ENCODE measurements at regions not wholly inside any gene's neighbourhood (a gene's known extent, or its start where the extent isn't known, plus 50 kb on each side); places are given as distances from the start of the nearest gene placed in this dataset.

- no peak for DNase-seq (ENCODE audit: low read depth)
These were observed 221.4 kb upstream of the TRIB2 start for GRCh38 chr2:12495247-12495868.

- no peak for DNase-seq (ENCODE audit: low read depth)
These were observed 218.4 kb upstream of the TRIB2 start for GRCh38 chr2:12498286-12498685.

DNA sequence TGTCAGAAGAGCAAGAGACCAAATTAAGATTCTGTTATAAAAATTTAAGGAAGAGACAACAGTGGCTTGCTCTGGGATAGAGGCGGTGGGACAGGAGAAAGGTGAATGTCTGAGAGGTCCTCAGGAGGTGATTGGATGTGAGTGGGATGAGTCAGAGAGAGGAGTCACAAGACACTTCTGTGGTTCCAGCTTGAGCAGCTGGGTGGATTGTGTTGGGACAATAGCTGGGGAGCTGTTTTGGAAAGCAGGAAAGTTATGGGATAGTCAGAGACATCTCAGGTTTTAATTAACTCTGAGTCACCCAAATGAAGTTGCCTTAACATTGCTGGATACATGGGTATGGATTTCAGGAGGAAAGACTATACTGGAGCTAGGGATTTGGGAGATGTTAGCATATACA lies 218.0 kb upstream of the TRIB2 start:
- peak; percentile 78 for DNase-seq (ENCODE audit: low read depth)

- DNase-seq (ENCODE audit: low read depth): no peak
These were observed 215.8 kb upstream of the TRIB2 start for GRCh38 chr2:12500899-12501298.

DNA sequence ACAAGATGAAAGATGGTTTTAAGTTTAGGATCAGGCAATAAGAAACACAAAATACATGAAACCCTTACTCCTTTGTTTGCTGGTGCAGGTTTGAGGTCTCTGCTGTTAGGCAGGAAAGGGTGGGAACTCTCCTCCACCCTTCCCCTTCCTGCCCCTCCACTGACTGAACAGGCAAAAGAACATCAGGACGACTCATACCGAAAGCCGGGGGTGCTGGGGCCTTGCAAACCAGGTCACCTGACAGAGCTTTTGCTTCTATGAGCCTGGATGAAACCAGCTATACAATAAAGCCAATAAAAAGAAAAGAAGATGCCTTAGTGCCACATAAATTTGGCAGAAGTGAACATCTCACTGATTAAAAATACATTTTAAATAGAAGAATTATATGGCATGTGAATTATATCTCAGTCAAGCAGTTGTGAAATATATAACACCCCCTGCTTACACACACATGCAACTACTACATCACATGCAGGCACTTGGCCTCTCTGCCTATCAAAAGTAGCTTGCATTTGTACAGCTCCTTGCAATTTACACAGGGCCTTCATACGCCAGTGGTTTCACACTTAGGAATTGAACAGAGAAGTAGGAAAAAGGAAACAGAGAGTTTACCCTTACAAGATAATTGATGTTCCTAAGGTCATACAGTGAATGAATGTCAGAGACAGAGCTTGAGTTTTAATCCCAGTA lies 215.1 kb upstream of the TRIB2 start:
- peak; percentile 15 for DNase-seq (ENCODE audit: low read depth)

GRCh38 chr2:12502759-12503158 lies 214.0 kb upstream of the TRIB2 start:
- peak; percentile 56 for DNase-seq (ENCODE audit: low read depth)

DNA sequence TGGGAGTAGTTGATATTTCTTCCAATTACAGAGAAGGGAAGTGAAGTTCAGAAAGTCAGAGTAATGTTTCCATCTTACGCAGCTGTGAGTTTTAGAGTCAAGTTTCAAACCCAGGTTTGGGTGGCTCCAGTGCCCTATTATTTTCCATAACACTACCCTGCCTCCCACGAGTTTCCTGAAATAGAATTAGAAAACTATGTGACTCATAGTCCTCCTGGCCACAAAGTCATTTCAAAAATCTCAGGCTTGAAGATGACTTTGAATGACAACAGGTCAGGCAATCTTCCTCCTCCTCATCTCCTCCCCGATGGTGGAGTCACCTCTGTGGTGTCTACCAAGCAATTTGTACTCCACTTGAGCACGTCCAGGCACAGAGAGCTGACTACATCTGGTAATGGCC lies 212.3 kb upstream of the TRIB2 start:
- DNase-seq (ENCODE audit: low read depth): peak; percentile 78

GRCh38 chr2:12506846-12507245 lies 209.9 kb upstream of the TRIB2 start:
- peak; percentile 45 for DNase-seq (ENCODE audit: low read depth)

DNA sequence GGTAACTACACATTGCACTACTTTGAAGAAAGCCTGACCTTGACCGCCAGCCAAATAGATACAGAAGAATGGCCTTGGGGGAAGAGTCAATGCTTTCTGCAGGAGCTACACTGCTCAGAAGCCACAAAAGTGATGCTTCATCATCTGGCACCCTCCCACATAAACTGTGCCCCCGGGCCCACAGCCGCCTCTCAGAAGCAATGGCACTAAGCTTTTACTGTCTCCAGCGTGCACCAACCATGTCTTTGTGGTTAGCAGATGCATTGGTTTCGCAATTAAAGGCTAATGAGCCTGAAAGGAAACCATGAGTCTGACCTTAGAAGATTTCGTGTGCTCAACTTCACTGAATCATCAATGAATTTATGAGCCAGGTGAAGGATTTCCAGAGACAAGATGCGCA lies 209.4 kb upstream of the TRIB2 start:
- DNase-seq (ENCODE audit: low read depth): peak; percentile 98

DNA sequence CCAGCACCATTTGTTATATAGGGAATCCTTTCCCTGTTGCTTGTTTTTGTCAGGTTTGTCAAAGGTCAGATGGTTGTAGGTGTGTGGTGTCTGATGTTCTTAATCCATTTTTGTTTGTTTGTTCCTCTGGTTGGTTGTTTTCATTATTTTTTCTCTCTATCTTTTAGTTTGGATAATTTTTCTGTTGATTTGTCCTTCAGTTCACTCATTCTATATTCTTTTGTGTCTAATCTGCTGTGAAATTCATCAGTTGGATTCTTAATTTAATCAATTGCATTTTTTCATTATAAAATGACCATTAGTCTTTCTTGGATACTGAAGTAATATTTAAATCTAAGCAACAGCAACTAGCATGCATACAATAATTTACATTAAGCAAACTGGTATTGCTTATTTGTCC lies 206.7 kb upstream of the TRIB2 start:
- DNase-seq (ENCODE audit: low read depth): no peak

GRCh38 chr2:12513339-12513738 lies 203.4 kb upstream of the TRIB2 start:
- no peak for DNase-seq (ENCODE audit: low read depth)

GRCh38 chr2:12514168-12514567 lies 202.6 kb upstream of the TRIB2 start:
- DNase-seq (ENCODE audit: low read depth): no peak

- no peak for DNase-seq (ENCODE audit: low read depth)
These were observed 201.9 kb upstream of the TRIB2 start for GRCh38 chr2:12514631-12515437.

DNA sequence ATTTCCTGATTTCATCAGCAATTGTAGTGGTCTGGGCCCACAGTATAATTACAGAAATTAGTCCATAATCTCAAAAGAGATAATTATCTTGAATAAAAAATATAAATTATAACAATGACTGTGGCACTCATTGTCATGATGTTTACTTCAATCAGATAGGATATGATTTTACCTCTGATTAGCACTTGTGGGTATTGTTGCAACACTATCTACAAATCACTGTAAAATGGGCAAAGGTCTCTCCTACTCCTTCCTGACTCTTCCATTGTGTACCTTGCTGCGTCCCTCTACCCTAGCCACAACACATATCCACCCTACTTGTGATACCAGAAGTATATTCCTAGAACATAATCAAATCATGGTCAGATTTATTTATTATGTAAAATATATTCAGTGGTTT lies 200.9 kb upstream of the TRIB2 start:
- DNase-seq (ENCODE audit: low read depth): no peak

- DNase-seq (ENCODE audit: low read depth): peak; percentile 44
These were observed 183.3 kb upstream of the TRIB2 start for GRCh38 chr2:12533337-12534005.

GRCh38 chr2:12534646-12535263 lies 182.0 kb upstream of the TRIB2 start:
- DNase-seq (ENCODE audit: low read depth): peak; percentile 99

GRCh38 chr2:12536976-12537375 lies 179.8 kb upstream of the TRIB2 start:
- peak; percentile 40 for DNase-seq (ENCODE audit: low read depth)

DNA sequence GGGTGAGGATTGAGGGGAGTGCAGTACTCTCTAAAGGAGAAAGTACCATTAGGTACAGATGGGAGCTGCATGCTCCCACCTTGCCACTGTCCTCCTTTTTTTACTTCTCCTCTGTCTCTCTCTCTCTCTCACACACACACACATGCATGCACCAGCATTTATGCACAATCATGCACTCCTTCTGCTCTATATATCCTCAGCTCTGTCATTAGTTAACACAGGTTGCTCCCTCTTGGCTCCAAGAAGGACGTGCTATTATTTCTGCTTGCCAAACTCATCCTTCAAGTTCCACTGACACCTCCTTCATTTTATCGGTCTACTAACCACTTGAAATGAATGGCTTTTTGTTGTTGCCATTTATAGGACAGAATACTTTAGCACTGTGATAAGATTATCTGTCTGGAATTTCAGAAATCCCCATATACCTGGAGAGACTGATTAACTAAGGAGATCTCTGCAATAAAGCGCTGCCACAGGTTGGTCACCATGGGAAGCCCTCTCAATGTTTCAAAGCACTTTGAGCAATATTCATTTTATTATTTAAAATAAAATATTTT lies 178.5 kb upstream of the TRIB2 start:
- DNase-seq (ENCODE audit: low read depth): no peak

DNA sequence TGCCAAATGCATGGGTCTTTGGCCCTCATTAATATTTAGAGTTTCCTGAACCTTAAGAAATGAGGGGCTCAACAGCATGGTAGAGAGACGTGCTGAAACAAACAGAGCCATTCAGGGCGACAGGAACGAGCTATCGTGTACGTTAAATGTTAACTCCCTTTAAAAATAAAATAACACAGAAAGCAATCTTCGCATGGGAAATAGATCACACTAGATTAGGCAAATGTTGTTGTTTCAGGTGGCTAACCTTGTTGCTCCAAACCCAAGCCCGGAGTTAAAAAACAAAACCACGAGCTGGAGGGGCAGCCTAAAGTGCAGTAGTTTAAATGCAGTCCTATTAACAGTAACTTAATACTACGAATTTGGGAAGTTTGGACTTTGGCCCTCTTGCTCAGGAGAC lies 177.4 kb upstream of the TRIB2 start:
- DNase-seq (ENCODE audit: low read depth): no peak

- DNase-seq (ENCODE audit: low read depth): no peak
These were observed 176.8 kb upstream of the TRIB2 start for GRCh38 chr2:12539776-12540562.
